Stimulated activated naive B cell treated with anti-CD40 and anti-IgM and Interleukin-4, amounts not matched to agents 10 μg/mL and 1 μg/mL and 100 μg/mL, for 72 hours (primary cell): ENCODE measurements at regions not wholly inside any gene's neighbourhood (a gene's known extent, or its start where the extent isn't known, plus 50 kb on each side); places are given as distances from the start of the nearest gene placed in this dataset.

Experiments used
- ATAC-seq, 2 donors: fragments of 150-1000 bp; cut with Tn5 transposase; replicated peaks; 2 replicates each; pipeline ENCODE4 v1.10.0; 2021; ENCODE audit warnings: moderate library complexity in 1 of 2
- DNase-seq: peaks from one replicate; pipeline ENCODE4 v3.0.0; 2021
- H3K27ac Mint-ChIP-seq: one replicate; pipeline ENCODE4 v1.8.0; 2022; ENCODE audit warnings: mild to moderate bottlenecking, mixed read lengths
- H3K27me3 Mint-ChIP-seq, 2 donors: one replicate each; pipeline ENCODE4 v1.8.0; 2022; ENCODE audit warnings: mixed read lengths in 2 of 2
- H3K36me3 Mint-ChIP-seq, 2 donors: one replicate each; pipeline ENCODE4 v1.8.0; 2022; ENCODE audit warnings: mixed read lengths in 2 of 2, mild to moderate bottlenecking in 1 of 2
- H3K4me1 Mint-ChIP-seq, 2 donors: one replicate each; pipeline ENCODE4 v1.8.0; 2022; ENCODE audit warnings: mixed read lengths in 2 of 2, mild to moderate bottlenecking in 1 of 2
- H3K4me3 Mint-ChIP-seq, 2 donors: one replicate each; pipeline ENCODE4 v1.8.0; 2022; ENCODE audit warnings: mild to moderate bottlenecking in 2 of 2, mixed read lengths in 2 of 2, moderate library complexity in 1 of 2
- H3K9me3 Mint-ChIP-seq, 2 donors: one replicate each; pipeline ENCODE4 v1.8.0; 2022; ENCODE audit warnings: mixed read lengths in 2 of 2, mild to moderate bottlenecking in 1 of 2

GRCh38 chr6:95071464-95071863, 505.9 kb upstream of the MANEA start:
- no peaks in the 10 kb centered on the region for H3K9me3 Mint-ChIP-seq
- no peak overlapping the region for H3K4me3 Mint-ChIP-seq
- ATAC-seq: no peak

GRCh38 chr6:95078457-95078856, 498.9 kb upstream of the MANEA start:
- ATAC-seq (no peak), DNase-seq (no peak)
- Mint-ChIP-seq H3K36me3 (no peaks in the 10 kb centered on the region), H3K9me3 (no peaks in the 10 kb centered on the region), H3K4me3 (no peak overlapping the region), H3K4me1 (no peaks in the 10 kb centered on the region), H3K27ac (no peak overlapping the region), H3K27me3 (no peaks in the 10 kb centered on the region)

More at GRCh38 chr6:95071464-95071863, 505.9 kb upstream of the MANEA start:
- Mint-ChIP-seq H3K27me3 (no peaks in the 10 kb centered on the region), H3K36me3 (no peaks in the 10 kb centered on the region), H3K4me1 (no peaks in the 10 kb centered on the region), H3K27ac (no peak overlapping the region)
- DNase-seq: no peak

GRCh38 chr6:95081231-95081630, 496.1 kb upstream of the MANEA start:
- ATAC-seq (no peak), DNase-seq (no peak)
- H3K4me3 Mint-ChIP-seq: no peak overlapping the region
- no peak overlapping the region for H3K27ac Mint-ChIP-seq
- no peaks in the 10 kb centered on the region for H3K36me3 Mint-ChIP-seq
- H3K27me3 Mint-ChIP-seq: no peaks in the 10 kb centered on the region
- no peaks in the 10 kb centered on the region for H3K9me3 Mint-ChIP-seq
- H3K4me1 Mint-ChIP-seq: no peaks in the 10 kb centered on the region

DNA sequence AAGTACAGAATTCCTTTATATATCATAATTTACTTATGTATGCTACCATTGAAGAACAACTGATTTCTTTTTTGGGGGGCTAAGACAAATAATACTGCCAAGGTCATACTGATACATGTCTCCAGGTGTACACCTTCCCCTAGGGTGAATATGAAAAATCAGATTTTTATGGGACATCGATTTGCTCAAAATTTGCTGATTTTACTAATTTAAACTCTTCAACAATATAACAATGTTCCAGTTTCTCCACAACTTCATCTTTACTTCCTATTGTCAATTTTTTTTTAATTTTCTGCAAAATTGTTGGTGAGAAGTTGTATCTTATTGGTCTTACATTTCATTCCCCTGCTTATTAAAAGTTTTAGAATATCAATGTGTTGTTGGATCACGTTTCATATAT, 495.4 kb upstream of the MANEA start:
- H3K9me3 Mint-ChIP-seq: no peaks in the 10 kb centered on the region
- H3K4me3 Mint-ChIP-seq: no peak overlapping the region
- ATAC-seq (no peak), DNase-seq (no peak)
- no peaks in the 10 kb centered on the region for H3K27me3 Mint-ChIP-seq
- no peaks in the 10 kb centered on the region for H3K36me3 Mint-ChIP-seq
- H3K27ac Mint-ChIP-seq: no peak overlapping the region
- H3K4me1 Mint-ChIP-seq: no peaks in the 10 kb centered on the region

GRCh38 chr6:95083506-95083905, 493.8 kb upstream of the MANEA start:
- ATAC-seq (no peak), DNase-seq (no peak)
- H3K36me3 Mint-ChIP-seq: no peaks in the 10 kb centered on the region

DNA sequence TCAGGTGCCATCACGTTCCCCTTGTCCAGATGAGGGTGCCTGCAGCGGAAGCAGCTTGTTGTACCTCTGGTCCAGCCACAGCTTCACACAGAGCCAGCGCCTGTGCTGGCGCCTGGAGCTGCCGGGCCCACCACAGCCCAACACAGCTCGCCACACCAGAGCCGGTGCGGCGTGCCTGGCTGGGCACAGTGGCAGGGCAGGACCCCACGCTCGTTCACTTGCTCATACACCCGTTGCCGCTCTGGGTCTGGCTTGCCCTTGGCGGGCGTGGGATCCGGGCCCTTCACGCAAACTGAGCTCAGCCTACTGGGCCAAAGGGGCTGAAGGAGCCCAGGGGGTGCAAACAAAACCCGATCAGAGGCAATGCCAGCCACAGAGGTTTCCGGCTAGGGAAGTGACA, 492.5 kb upstream of the MANEA start:
- no peaks in the 10 kb centered on the region for H3K4me1 Mint-ChIP-seq
- no peak for ATAC-seq
- H3K36me3 Mint-ChIP-seq: no peaks in the 10 kb centered on the region
- no peaks in the 10 kb centered on the region for H3K9me3 Mint-ChIP-seq
- DNase-seq: no peak
- no peaks in the 10 kb centered on the region for H3K27me3 Mint-ChIP-seq
- no peak overlapping the region for H3K27ac Mint-ChIP-seq
- no peak overlapping the region for H3K4me3 Mint-ChIP-seq

More at GRCh38 chr6:95083506-95083905, 493.8 kb upstream of the MANEA start:
- H3K4me3 Mint-ChIP-seq: no peak overlapping the region
- no peaks in the 10 kb centered on the region for H3K4me1 Mint-ChIP-seq
- H3K27ac Mint-ChIP-seq: no peak overlapping the region
- no peaks in the 10 kb centered on the region for H3K27me3 Mint-ChIP-seq
- H3K9me3 Mint-ChIP-seq: no peaks in the 10 kb centered on the region

DNA sequence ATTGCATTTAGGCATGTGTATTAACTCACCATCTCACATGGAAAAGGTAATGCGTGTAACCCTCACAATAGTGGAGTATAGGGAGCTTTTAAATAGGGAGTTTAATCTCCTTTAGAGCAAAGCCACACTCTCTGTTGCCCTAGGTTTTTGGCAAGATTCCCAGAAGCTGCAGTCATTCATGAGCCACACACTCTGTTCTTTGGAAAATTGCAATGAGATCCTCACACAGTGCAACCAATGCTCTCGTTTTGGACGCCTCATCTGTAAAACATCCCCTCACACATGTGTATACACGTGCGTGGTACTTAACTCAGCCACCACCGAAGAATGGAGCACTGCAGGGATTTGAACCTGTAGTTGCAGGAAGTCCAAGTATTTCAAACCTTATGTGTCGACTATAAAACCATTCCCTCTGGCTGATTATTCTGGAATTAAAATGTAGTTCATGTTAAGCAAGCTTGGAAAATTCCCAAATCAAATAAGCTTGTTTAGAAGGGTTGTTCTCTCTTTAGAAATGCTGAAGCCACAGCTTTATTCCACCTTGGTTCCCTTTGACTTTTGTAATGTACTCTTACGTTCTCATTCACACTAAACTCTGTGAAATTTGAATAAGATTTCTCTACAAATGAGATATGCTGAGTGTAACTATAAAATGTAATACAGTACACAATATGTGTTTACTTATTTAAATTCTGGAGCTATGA, 489.8 kb upstream of the MANEA start:
- Mint-ChIP-seq H3K27me3 (no peaks in the 10 kb centered on the region), H3K4me3 (no peak overlapping the region), H3K4me1 (no peaks in the 10 kb centered on the region), H3K9me3 (no peaks in the 10 kb centered on the region), H3K27ac (no peak overlapping the region), H3K36me3 (no peaks in the 10 kb centered on the region)
- no peak for ATAC-seq
- DNase-seq: no peak

DNA sequence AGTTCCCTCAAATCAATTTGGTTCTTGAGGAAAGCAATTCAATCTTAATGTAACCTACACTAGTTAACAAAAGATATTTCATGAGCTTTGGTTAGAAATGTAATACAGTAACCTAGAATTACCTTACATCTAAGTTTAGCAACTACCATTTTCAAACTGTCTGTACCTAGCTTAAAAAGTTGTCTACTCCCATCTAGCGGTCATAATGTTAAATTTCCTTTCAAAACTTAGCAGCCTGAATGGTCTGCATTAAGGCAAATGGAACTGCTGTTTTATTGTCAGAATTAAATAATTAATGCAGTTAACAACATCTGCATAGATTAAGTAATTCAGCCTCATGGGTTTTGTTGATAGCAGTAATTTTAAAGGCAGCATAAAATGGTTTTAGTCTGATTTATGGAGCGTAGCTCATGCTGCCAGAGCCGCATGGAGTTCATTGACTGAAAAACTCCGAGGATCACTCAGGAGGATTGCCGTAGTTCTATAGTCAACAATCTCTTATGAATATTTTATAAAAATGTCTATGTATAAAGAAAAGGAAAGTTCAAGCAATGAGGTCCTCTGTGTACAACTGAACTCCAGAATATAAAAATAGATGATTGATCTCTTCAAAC, 485.4 kb upstream of the MANEA start:
- no peaks in the 10 kb centered on the region for H3K4me1 Mint-ChIP-seq
- no peaks in the 10 kb centered on the region for H3K9me3 Mint-ChIP-seq
- no peak overlapping the region for H3K4me3 Mint-ChIP-seq
- DNase-seq (no peak), ATAC-seq (peak; percentile 71 to 80)
- H3K27me3 Mint-ChIP-seq: no peaks in the 10 kb centered on the region
- H3K36me3 Mint-ChIP-seq: no peaks in the 10 kb centered on the region
- no peak overlapping the region for H3K27ac Mint-ChIP-seq

GRCh38 chr6:95093154-95093553, 484.2 kb upstream of the MANEA start:
- no peak for ATAC-seq
- H3K4me1 Mint-ChIP-seq: no peaks in the 10 kb centered on the region
- no peaks in the 10 kb centered on the region for H3K9me3 Mint-ChIP-seq
- DNase-seq: no peak
- no peaks in the 10 kb centered on the region for H3K27me3 Mint-ChIP-seq
- H3K4me3 Mint-ChIP-seq: no peak overlapping the region
- no peak overlapping the region for H3K27ac Mint-ChIP-seq
- no peaks in the 10 kb centered on the region for H3K36me3 Mint-ChIP-seq

GRCh38 chr6:95094751-95095663, 482.3 kb upstream of the MANEA start:
- no peak for DNase-seq
- no peak overlapping the region for H3K4me3 Mint-ChIP-seq
- H3K27ac Mint-ChIP-seq: no peak overlapping the region
- no peak for ATAC-seq
- H3K4me1 Mint-ChIP-seq: no peaks in the 10 kb centered on the region
- no peaks in the 10 kb centered on the region for H3K9me3 Mint-ChIP-seq
- no peaks in the 10 kb centered on the region for H3K27me3 Mint-ChIP-seq
- no peaks in the 10 kb centered on the region for H3K36me3 Mint-ChIP-seq

DNA sequence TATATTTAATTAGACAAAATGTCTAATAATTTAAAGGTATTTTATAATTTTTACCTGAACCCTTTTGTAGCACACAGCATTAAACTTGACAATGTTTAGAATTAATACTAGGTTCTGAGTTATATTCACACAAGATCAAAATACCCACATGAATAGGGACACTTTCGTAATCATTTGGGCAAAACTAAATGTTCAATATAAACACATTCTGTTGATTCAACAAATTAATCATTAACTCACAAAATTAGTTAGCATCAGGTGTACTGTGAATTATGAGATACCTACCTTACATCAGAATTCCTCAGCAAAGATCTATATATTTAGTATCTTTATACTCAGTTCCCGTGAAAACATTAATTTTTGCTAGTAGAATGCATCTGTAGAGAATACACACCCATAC, 481.5 kb upstream of the MANEA start:
- H3K4me1 Mint-ChIP-seq: no peaks in the 10 kb centered on the region
- H3K4me3 Mint-ChIP-seq: no peak overlapping the region
- no peak for DNase-seq
- no peak for ATAC-seq
- no peaks in the 10 kb centered on the region for H3K9me3 Mint-ChIP-seq
- no peaks in the 10 kb centered on the region for H3K27me3 Mint-ChIP-seq
- H3K27ac Mint-ChIP-seq: no peak overlapping the region
- H3K36me3 Mint-ChIP-seq: no peaks in the 10 kb centered on the region

DNA sequence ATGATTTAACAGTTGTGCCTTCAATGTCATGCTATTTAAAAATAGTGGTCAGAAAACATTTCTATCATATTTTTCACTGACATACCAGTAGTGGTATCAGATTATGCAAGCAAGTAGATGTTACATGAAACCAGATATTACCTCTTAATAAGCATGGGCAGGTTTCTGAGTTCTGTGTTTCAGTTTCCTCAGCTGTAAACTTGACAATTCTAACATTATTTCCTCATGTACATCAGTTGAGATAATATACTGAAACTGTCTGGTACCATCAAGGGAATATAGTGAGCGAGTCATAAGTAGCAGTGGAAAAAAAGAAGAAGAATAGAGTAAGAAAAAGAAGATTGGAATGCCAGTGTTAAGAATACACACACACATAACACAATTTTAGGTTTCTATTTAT, 477.9 kb upstream of the MANEA start:
- no peak overlapping the region for H3K4me3 Mint-ChIP-seq
- H3K4me1 Mint-ChIP-seq: no peaks in the 10 kb centered on the region
- no peaks in the 10 kb centered on the region for H3K27me3 Mint-ChIP-seq
- ATAC-seq: no peak
- H3K36me3 Mint-ChIP-seq: no peaks in the 10 kb centered on the region
- DNase-seq: no peak
- H3K9me3 Mint-ChIP-seq: peaks cover 0 to 2% of the 10 kb centered on the region in 2 donors
- no peak overlapping the region for H3K27ac Mint-ChIP-seq

GRCh38 chr6:95109212-95109611, 468.1 kb upstream of the MANEA start:
- ATAC-seq (no peak), DNase-seq (no peak)
- Mint-ChIP-seq H3K36me3 (no peaks in the 10 kb centered on the region), H3K27me3 (no peaks in the 10 kb centered on the region), H3K27ac (no peak overlapping the region), H3K4me3 (no peak overlapping the region), H3K9me3 (peaks cover 0 to 2% of the 10 kb centered on the region in 2 donors), H3K4me1 (no peaks in the 10 kb centered on the region)

DNA sequence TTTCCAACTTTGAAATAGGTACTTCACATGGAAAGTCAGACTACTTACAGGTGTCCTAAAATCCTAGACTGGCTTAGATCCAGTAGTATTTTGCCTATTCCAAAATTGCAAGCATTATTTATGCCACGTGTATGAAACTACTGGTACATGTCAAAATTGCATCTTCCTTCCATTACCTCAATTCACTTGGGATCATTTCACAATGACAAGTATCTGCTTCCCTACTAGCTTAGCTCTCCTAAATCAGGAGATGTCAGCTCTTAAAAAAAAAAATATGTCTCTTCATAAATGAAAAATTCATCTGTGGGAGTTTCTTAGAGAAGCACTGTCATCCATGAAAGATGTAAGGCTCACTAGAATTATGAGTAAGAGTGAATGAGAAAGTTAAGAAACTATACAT, 466.6 kb upstream of the MANEA start:
- Mint-ChIP-seq H3K4me1 (no peaks in the 10 kb centered on the region), H3K4me3 (no peak overlapping the region), H3K27ac (no peak overlapping the region), H3K27me3 (no peaks in the 10 kb centered on the region), H3K9me3 (no peaks in the 10 kb centered on the region), H3K36me3 (no peaks in the 10 kb centered on the region)
- ATAC-seq (no peak), DNase-seq (no peak)

DNA sequence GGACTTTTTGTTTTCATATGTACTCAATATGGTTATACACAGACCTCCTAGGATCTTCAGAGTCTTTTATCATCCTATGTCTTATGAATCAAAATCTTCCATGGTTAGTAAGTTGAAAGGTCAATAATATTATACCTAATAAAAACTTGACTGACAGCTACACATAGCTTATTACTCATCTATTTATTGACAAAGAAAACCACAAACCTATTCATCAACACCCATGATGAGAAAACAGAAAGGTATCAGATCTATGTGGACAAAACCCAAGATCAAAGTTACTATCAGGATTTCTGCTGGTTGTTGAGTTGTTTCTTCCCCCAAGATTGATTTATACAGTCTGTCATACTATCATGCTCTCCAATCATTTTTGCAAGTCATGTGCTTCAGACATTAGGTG, 460.1 kb upstream of the MANEA start:
- H3K4me1 Mint-ChIP-seq: no peaks in the 10 kb centered on the region
- DNase-seq (no peak), ATAC-seq (no peak)
- no peak overlapping the region for H3K27ac Mint-ChIP-seq
- H3K36me3 Mint-ChIP-seq: no peaks in the 10 kb centered on the region
- no peaks in the 10 kb centered on the region for H3K27me3 Mint-ChIP-seq
- H3K9me3 Mint-ChIP-seq: no peaks in the 10 kb centered on the region
- no peak overlapping the region for H3K4me3 Mint-ChIP-seq
